GM21786 (cell line): ENCODE measurements at regions not wholly inside any gene's neighbourhood (a gene's known extent, or its start where the extent isn't known, plus 50 kb on each side); places are given as distances from the start of the nearest gene placed in this dataset.
"Not testable (repeated sequence)": the region's sequence is repeated elsewhere in the genome, so short reads cannot be mapped to it uniquely, and the experiment has no call there.

Source experiments
- ATAC-seq: cut with Tn5 transposase; IDR thresholded peaks from one replicate; pipeline ENCODE4 v1.9.1; 2021; ENCODE audit not compliant: unreplicated experiment

GRCh38 chr3:101946906-101947305 is 97.6 kb downstream of the NFKBIZ start:
- ATAC-seq = no peak

- peak; percentile 87 for ATAC-seq
Measured at GRCh38 chr3:101950510-101950909, 101.2 kb downstream of the NFKBIZ start.

GRCh38 chr3:101950985-101951733 is 101.8 kb downstream of the NFKBIZ start:
- peak; percentile 27 for ATAC-seq

GRCh38 chr3:101954361-101954760 is 105.0 kb downstream of the NFKBIZ start:
- no peak for ATAC-seq

GRCh38 chr3:101954936-101955335 is 105.6 kb downstream of the NFKBIZ start:
- no peak for ATAC-seq

- no peak for ATAC-seq
Measured at GRCh38 chr3:101962055-101962454, 112.7 kb downstream of the NFKBIZ start.

- ATAC-seq = no peak
Measured at GRCh38 chr3:101963902-101964362, 114.6 kb downstream of the NFKBIZ start.

GRCh38 chr3:101964861-101965260 is 115.5 kb downstream of the NFKBIZ start:
- no peak for ATAC-seq

GRCh38 chr3:101966226-101966625 is 116.9 kb downstream of the NFKBIZ start:
- ATAC-seq = no peak

GRCh38 chr3:101970212-101970611 is 120.9 kb downstream of the NFKBIZ start:
- ATAC-seq = no peak

GRCh38 chr3:101970905-101971304 is 121.6 kb downstream of the NFKBIZ start:
- ATAC-seq = no peak

- ATAC-seq = no peak
Measured at GRCh38 chr3:101972430-101973162, 123.3 kb downstream of the NFKBIZ start.

GRCh38 chr3:101973163-101973505 is 123.8 kb downstream of the NFKBIZ start:
- ATAC-seq = no peak

GRCh38 chr3:101975415-101975814 is 126.1 kb downstream of the NFKBIZ start:
- not testable (repeated sequence) for ATAC-seq

GRCh38 chr3:101976473-101976872 is 127.2 kb downstream of the NFKBIZ start:
- ATAC-seq = peak; percentile 98

- no peak for ATAC-seq
Measured at GRCh38 chr3:101978348-101978747, 129.0 kb downstream of the NFKBIZ start.

- ATAC-seq = no peak
Measured at GRCh38 chr3:101979033-101979432, 129.7 kb downstream of the NFKBIZ start.

GRCh38 chr3:101984356-101984755 is 135.0 kb downstream of the NFKBIZ start:
- ATAC-seq = no peak

- peak; percentile 28 for ATAC-seq
Measured at GRCh38 chr3:101988596-101988995, 139.3 kb downstream of the NFKBIZ start.

GRCh38 chr3:101989578-101990200 is 140.4 kb downstream of the NFKBIZ start:
- ATAC-seq = no peak

GRCh38 chr3:101992863-101993262 is 143.5 kb downstream of the NFKBIZ start:
- no peak for ATAC-seq

- ATAC-seq = no peak
Measured at GRCh38 chr3:101994386-101994785, 145.1 kb downstream of the NFKBIZ start.
